LHCN-M2 (cell line): ENCODE measurements at regions not wholly inside any gene's neighbourhood (a gene's known extent, or its start where the extent isn't known, plus 50 kb on each side); places are given as distances from the start of the nearest gene placed in this dataset.
"Not testable (repeated sequence)": the region's sequence is repeated elsewhere in the genome, so short reads cannot be mapped to it uniquely, and the experiment has no call there.

Experiments
- DNase-seq: peaks from one replicate; pipeline ENCODE4 v3.0.0-alpha.2; 2012; ENCODE audit warnings: low read depth

- peak; percentile 51 for DNase-seq
Measured at GRCh38 chr21:17679002-17679600, 66.4 kb upstream of the BTG3 start.

GRCh38 chr21:17676930-17677329 is 64.2 kb upstream of the BTG3 start:
- DNase-seq = not testable (repeated sequence)

- DNase-seq = no peak
Measured at GRCh38 chr21:17674106-17674505, 61.4 kb upstream of the BTG3 start.

GRCh38 chr21:17673261-17674020 is 60.7 kb upstream of the BTG3 start:
- peak; percentile 2 for DNase-seq

- no peak for DNase-seq
Measured at GRCh38 chr21:17671733-17672132, 59.0 kb upstream of the BTG3 start.

- DNase-seq = no peak
Measured at GRCh38 chr21:17668479-17669140, 55.9 kb upstream of the BTG3 start.

- peak; percentile 3 for DNase-seq
Measured at GRCh38 chr21:17667256-17667655, 54.6 kb upstream of the BTG3 start.
